HG02852 (cell line): ENCODE measurements at regions not wholly inside any gene's neighbourhood (a gene's known extent, or its start where the extent isn't known, plus 50 kb on each side); places are given as distances from the start of the nearest gene placed in this dataset.
"Not testable (repeated sequence)": the region's sequence is repeated elsewhere in the genome, so short reads cannot be mapped to it uniquely, and the experiment has no call there.

ENCODE experiments used
- ATAC-seq: cut with Tn5 transposase; IDR thresholded peaks from one replicate; pipeline ENCODE4 v1.9.1; 2021; ENCODE audit warnings: mild to moderate bottlenecking, moderate library complexity; ENCODE audit not compliant: unreplicated experiment

DNA sequence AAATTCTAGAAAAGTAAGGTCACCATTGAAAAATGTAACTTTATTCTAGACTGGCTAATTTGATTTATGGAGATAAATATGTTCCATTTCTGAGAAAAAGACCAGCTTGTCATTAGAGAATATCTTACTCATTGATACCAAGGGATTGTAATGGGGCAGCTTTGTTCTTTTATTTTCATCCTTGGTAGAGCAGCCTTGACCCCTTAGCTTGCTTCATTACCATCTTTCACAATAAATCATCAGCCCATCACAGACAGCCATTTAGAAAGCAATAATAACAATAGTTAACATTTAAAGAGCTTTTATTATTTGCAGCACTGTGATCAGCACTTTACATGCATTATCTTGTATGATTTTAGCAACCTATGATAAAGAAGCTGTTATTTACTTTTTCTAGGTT is 253.6 kb downstream of the C3orf38 start:
- no peak for ATAC-seq

DNA sequence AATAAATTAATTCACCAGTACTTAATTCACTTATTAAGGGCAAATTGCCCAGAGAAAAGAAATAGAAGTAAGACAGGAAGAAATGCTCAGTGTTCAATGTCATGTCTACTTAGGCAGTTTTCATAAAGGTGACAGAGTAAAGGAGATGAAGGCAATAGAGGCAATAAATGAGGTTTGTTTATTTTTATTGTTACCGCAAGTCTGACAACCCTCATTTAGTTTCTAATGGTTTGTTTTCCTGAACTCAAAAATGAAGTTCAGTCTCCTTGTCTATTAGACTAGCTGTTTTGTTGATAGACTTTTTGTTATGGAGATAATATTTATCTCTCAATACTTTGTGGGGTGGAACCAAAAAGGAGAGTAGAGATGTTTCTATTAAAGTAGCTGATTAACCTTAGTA is 258.3 kb downstream of the C3orf38 start:
- no peak for ATAC-seq

DNA sequence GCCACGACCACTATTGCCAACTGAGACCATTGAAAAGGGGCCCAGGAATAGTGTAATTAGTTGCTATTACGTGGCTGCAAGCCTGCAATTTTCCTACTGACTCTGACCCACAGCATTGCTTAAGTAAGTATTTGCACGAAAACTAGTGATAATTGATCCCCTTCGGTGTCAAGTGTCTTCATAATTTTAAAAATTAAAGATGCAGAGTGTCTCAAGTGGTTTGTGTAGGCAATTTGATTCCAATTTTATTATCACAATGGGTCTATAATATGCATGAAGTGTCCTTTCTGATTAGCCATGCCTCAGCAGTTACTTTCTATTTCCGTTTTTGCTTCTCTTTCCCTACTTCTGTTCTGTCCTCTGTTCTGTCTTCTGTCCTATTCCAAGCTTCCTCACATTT is 259.2 kb downstream of the C3orf38 start:
- ATAC-seq: no peak

DNA sequence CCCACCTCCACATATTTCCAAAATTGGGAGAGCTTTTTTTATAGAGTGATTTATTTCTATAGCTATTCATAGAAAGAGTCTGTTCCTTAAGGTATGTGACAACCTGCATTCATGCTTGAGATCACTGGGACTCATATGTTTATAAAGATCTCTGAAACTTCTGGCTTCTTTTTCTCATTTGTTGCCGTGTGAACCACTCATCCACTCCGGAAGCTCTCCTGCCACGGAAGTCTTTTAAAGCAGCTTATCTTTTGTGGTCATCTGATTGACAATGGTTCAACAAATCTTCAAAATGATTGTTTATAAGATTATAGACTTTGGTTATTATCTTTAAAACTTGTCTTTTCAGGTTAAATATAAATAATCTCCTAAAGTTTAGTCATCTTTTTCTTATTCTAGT is 260.5 kb downstream of the C3orf38 start:
- no peak for ATAC-seq

DNA sequence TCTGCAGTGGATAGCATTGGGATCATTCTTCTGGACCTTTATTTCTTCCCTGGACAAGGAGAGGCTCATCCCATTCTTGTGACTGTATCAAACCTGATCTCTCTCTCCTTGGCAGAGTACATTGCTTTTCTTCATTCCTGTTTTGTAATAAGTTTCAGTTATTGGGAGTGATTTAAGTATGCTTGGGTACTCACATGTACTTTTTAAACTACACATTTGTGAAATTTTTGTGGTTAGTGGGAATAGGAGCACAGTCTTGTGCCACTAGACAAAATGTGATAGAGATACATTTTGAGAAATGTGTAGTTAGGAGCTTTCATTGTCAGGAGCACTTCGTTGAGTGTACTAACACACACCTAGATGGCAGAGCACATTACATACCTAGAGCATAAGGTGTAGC is 262.6 kb downstream of the C3orf38 start:
- no peak for ATAC-seq

DNA sequence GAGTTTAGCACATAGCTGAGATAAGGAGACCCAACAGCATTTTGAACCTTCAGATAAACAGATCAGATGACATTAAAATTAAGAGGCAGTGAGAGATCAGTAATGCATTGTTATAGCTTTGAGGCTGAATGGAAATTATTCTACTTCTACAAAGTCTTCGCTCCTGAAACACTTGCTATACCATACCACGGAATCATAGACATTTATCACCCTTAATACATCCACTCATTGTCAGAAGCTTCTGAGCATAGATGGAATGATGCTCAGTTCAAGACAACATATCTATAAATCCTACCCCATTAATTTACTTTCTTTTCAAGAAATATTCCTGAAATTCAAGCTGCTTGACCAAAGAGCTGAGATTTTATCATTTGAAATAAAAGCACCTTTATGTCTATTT is 266.7 kb downstream of the C3orf38 start:
- ATAC-seq: no peak

DNA sequence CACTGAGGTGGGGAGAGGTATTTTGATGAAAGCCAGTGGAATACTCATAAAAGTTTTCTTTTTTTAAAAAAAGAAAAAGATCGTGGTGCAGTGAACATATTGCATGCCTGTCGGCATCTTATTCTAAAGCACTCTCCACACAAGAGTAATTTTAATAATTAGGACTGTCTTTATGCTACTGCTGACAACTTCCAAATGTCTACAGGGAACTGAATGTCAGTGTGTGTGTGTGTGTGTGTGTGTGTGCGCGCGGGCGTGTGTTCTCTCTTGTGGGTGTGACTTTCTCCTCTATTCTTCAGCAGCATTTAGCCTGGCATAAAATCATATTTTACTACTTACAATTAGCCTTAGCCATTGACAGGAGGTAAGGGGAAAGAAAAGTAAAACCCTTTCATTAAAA is 268.5 kb downstream of the C3orf38 start:
- no peak for ATAC-seq

DNA sequence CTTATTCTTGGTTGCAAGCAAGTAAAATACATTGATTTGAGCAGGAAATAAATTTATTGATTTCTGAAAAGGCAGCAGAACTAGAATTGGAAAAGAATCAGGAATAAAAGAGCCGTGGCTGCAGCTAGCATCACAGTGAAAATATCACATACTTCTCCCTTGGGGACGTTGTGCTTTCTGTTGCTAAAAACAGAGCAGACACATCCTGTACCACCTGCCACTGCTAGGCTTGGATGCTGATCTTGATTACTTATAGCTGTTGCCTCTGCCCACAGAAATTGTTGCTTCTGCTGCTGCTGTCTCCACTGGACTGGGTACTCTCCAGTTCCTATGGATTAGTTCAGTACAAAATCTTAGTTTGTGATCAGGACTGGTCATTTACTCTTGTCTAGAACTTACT is 283.8 kb downstream of the C3orf38 start:
- peak; percentile 92 for ATAC-seq

DNA sequence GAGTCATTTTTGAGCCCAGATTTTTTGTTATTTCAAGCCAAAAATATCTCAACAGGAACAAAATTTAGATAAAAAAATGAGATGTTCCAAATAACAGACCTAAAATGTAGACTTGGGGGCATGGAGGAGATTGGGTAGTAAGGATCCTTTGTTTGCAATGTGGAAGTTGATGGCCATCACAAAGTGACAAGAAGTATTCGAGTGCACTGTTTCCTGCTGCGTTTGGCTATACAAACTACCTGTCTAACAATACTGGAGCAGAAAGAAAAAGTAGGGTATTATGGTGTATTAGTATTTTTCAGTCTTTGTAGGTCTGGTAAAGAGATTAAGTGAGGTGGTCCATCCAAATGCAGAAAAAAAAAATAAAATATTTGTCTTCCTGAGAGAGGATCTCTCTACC is 284.2 kb downstream of the C3orf38 start:
- no peak for ATAC-seq

DNA sequence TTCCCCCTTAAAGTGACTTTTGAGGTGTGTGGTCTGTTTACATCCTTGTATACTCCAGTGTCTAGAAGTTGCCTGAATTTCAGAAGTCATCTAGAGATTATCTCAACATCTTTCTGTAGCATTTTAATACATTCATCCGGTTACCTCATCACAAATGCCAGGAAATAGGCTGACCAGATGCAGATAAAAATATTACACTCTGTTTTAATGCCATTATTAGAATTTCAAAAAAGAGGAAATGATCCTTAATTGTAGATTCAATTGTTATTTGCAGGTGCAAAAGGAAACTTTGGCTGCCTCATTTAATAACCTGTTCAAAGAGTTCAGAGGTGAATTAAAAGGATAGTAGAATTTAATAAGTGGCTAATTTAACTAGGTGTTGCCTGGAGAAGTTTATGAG is 290.9 kb downstream of the C3orf38 start:
- ATAC-seq: peak; percentile 61

DNA sequence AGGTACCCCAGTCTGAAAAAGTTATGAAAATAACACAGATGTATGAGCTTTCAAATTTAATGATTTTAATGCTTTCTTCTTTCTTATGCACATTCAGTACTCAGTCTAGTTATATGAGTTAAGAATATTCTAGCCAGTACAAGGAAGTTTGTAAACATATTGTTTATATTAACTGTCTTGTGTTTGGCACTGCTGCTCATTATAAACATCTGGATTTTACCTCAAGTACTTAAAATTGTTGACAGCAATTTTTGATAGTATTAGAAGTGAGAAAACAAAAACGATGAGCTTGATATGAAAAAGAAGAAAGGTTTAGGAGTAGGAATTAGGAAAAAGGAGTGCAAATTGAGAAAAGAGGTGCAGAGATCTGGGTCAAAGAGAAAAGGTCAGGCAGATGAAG is 293.3 kb downstream of the C3orf38 start:
- no peak for ATAC-seq

DNA sequence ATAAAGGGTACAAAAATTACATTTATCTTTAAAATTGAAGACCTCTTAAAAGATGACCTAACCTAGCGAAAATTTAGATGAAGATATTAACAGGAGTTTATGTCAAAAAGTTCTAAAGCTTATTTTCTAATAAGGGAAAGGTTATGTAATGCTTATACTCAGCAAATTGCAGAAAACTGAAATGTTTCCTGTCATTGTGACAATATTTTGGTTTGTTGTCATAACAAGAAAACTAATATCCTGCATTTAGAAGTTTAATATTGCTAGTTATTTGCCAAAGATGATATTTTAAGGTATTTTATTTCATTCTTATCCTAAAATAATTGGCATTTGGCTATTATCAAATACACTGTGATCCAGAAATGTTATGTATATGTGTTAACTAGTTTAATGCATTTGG is 294.5 kb downstream of the C3orf38 start:
- no peak for ATAC-seq

DNA sequence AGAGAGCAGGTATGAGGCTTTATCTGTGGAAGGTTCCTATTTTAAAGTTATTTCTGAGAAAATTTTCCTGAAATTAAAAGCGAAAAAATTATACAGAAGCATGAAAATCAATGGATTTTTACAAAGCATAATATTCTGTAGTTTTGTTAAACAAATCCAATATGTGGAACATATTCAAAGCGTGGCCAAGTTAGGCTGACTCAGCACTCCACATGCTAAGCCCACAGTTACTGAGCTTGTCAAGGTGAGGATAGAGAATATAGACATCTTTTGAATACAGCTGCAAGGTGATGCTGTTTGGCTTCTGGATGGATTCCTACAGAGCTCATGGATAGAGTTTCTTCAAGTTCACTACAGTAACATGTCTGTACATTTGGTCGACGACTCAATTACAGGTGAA is 302.5 kb downstream of the C3orf38 start:
- ATAC-seq: no peak

DNA sequence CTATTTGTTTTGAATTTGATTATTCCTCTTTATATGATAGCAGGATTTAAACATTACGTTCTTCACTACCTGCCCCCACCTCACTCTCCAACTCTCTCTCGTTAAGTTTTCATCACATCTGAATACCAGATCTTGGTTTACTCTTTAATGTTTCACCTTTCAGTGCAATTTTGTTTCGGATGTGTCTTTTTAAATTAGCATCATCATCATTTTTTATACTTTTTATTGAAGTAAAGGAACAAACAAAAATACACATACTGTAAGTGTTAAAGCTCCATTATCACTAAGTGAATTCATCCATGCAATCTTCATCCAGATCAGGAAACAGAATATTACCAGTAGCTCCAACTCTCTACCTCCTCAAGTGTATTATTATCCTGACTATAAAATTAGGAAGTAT is 310.6 kb downstream of the C3orf38 start:
- no peak for ATAC-seq

DNA sequence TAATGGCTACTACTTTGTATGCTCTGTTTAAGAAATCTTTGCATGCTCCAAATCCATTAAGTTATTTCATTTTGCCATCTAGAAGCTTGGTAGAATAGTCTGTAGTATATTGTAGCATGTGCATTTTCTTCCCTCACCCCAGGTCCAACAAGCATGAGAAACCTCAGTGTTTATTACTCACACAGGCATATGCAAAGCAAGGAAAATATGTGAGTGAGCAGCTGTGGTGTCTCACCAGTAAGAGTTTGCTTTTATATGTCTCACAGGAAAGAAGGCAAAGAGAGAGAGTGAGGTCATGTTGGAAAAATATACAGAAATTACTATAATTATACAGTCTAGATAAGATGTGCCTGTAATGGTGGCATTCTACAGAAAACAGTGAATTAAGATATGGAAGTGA is 312.5 kb downstream of the C3orf38 start:
- no peak for ATAC-seq

DNA sequence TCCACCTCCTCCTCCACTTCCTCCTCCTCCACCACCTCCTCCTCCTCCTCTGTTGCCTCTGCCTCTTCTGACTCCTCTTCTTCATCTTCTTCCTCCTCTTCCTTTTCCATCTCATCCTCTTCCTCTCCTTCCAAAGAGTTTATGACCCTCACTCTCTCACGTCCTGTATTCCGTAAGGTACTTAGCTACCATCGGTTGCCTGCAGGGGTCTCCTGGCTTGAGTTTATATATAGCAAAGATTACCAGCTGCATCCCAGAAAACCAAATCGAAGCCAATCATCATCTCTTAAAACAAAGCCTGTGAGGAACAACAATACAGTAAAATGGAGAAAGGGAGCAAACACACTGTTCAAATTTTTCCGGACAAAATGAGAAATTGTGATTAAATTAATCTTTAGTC is 317.4 kb downstream of the C3orf38 start:
- no peak for ATAC-seq

DNA sequence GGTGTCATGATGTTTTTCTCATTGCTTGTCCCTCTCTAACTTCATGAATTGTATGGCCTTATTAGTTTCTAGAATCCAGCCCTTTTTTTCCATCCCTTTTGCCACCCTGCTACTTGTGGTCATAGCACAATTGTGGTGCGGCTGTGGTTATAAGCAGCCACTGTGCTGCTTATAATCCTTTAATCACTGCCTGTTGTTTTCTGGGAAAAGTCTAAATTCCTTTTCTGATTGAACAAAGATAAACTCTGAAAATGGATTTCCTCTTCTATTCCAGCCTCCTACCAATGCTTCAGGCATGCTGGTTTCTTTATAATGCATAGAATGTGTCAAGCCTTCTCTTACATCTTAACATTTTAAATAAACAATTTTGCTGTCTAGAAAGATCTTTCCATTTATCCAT is 319.5 kb downstream of the C3orf38 start:
- no peak for ATAC-seq

DNA sequence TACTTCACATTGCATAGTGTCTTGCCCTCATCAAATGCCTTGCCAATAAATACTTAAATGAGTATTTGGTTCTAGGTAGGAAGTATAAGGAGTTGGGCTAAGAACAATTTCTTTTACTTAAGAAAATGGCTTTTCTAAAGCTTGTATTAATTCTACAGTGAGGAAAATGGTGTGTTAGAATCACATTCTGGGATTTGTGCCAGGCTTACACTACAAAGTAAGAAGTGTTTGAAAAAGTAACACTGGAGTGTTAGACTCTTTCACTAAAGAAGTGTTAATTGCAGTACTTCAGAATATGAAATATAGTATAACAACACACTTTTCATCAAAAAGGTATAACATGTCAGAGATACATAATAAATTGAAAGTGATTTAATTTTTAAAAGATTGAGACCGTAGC is 328.7 kb downstream of the C3orf38 start:
- no peak for ATAC-seq

DNA sequence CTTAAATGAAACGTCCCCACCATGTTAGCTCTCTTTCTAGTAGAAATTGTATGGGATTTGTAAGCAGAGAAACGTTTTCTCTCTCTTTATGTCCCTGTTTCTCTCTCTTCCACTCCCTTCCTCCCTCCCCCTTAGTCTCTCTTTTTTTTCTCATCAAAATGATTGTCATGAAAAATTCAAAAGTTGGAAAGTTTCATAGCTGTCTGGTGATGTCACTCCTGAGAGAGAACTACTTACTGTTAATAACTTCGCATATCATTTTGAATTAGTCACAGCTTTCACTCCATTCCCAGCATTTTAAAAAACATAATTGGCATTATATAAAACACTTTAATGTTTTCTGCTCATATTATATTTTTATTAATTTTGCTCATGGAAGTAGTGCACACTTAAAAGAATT is 331.1 kb downstream of the C3orf38 start:
- ATAC-seq: no peak

DNA sequence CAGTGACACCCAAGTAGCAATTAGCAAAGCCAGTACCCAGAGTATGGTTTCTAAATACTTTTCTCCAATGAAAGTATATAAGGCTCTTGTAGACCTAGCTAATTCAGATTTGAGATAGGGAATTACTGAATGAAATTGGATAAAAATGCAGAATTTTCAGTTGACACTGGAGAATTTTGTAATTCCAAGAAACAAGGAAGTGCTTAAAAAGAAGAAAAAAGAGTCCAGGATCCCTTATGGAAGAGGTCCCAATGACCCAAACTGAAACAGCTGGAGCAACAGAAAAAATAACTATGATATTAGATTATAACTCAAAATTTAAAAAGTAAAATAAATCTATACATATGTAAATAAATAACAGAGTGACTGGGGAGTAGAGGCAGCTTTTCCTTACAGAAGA is 335.2 kb downstream of the C3orf38 start:
- no peak for ATAC-seq

DNA sequence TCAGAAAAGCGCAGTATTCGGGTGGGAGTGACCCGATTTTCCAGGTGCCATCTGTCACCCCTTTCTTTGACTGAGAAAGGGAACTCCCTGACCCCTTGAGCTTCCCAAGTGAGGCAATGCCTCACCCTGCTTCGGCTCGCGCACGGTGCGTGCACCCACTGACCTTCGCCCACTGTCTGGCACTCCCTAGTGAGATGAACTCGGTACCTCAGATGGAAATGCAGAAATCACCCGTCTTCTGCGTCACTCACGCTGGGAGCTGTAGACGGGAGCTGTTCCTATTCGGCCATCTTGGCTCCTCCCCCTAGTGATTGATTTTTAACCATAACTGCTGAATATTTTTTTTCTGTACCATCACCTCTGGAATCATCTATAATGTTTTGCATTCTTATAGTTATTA is 359.1 kb downstream of the C3orf38 start:
- not testable (repeated sequence) for ATAC-seq

DNA sequence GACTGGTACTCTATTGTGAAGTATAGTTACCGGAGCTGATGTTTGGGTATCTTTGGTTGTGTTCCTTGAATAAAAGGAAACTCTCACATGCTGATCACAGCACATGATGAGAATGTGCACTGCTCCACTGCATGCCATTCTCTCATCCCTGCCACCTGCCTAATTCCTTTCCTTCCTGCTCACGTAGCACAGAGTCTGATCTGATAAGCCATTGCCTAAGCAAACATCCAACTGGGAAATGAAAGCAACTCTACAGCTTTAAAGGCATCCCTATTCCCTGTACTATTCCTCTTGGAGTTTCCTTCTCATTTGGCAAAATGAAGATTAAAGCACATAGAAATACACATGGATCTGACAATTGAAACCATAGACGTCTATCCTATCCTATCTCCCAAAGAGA is 359.8 kb downstream of the C3orf38 start:
- no peak for ATAC-seq

DNA sequence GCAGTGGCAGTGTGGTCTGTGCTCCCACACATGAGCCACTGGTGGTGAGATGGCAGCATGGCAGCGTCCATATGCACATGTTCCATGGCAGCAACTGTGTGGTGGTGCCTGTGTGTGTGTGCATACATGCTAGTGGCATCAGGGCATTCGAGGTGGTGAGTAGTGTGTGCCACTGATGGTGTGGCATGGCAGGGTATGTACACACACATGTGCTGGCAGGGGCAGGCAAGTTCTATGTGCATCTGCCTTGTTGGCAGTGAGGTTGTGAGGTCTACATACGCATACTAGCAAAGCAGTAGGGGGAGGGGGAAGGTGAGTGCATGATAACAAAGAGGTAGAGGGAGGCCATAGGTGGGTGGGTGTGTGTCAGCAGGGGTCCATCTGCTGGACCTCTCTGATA is 378.7 kb downstream of the C3orf38 start:
- no peak for ATAC-seq

DNA sequence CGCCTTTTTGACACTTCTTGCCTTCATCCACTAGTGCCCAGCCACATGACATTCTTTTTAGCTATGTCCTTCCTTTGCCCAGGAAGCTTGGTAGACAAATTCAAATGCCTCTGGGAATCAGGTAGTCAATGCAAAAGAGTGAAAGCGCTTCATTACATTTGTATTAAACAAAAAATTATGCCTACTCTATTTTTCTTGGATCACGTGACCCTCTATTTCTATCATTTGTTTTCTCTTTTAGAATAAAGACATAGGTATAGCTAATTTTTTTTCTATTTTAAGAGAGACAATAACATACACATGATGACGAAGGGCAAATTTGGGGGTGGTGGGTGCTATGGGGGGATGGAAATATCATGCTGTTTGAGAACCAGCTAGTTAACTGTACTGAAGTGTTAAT is 384.8 kb downstream of the C3orf38 start:
- no peak for ATAC-seq
